ENCODE measurements at regions not wholly inside any gene's neighbourhood (a gene's known extent, or its start where the extent isn't known, plus 50 kb on each side); places are given as distances from the start of the nearest gene placed in this dataset.

DNA sequence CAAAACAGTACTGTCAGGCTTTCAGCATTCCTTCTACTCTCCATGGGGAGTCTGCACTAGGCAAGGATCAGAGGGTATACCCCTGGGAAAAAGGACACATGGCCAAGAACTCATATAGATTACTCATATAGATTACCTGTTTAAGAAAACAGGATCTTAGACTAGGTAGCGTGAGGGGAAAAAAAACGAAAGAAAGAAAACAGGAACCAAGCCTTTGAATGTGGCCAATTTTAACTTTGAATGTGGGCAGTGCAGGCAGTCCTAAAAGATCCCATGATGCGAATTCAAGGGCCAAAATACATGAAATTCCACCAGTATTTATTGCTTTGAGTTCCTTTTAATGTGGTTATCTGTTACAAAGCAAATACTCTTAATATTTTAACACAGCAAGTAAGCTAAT lies 108.6 kb upstream of the TAC1 start:
- Histone ChIP-seq H3K4me3 (replicated peaks in 1 of 3) (no peak overlapping the region), H3K36me3 (no peaks in the 10 kb centered on the region), H3K9me3 (no peaks in the 10 kb centered on the region), H3K27me3 (no peaks in the 10 kb centered on the region), H3K27ac (no peak overlapping the region), H3K4me1 (no peaks in the 10 kb centered on the region)
- intact Hi-C loops (cut with DNase I): no loop called here
- no peak for DNase-seq
- TF ChIP-seq POLR2A (IDR thresholded peaks at IDR 0.05): no peak
- TF ChIP-seq, protein P1, sequence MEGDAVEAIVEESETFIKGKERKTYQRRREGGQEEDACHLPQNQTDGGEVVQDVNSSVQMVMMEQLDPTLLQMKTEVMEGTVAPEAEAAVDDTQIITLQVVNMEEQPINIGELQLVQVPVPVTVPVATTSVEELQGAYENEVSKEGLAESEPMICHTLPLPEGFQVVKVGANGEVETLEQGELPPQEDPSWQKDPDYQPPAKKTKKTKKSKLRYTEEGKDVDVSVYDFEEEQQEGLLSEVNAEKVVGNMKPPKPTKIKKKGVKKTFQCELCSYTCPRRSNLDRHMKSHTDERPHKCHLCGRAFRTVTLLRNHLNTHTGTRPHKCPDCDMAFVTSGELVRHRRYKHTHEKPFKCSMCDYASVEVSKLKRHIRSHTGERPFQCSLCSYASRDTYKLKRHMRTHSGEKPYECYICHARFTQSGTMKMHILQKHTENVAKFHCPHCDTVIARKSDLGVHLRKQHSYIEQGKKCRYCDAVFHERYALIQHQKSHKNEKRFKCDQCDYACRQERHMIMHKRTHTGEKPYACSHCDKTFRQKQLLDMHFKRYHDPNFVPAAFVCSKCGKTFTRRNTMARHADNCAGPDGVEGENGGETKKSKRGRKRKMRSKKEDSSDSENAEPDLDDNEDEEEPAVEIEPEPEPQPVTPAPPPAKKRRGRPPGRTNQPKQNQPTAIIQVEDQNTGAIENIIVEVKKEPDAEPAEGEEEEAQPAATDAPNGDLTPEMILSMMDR (IDR thresholded peaks at IDR 0.05): no peak
- 61 to 68% methylated on average over 3 of the region's 3 CpGs for WGBS, 2 donors

DNA sequence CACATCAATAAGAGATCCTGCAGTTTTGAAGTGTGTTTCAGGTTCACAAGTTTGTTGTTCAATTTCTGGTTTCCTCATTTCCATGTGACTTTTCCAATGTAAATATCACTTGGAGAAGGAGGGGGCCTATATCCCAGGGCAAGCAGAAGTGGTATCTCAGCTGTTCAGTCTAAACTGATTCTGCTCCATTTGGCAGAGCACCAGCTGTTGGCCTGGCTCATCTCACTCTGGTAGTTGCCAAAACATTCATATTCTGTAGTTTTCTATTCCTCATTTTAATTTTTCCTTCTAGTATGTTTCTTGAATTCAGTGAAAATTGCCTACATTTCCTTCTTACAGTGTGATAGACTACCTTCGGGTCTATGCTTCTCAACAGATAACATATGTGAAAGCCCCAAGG lies 101.8 kb upstream of the TAC1 start:
- Histone ChIP-seq H3K36me3 (no peaks in the 10 kb centered on the region), H3K4me1 (no peaks in the 10 kb centered on the region), H3K4me3 (replicated peaks in 1 of 3) (no peak overlapping the region), H3K27ac (no peak overlapping the region), H3K27me3 (no peaks in the 10 kb centered on the region), H3K9me3 (no peaks in the 10 kb centered on the region)
- WGBS, 2 donors: 84 to 87% methylated on average over 1 of the region's 1 CpG
- no peak for DNase-seq
- TF ChIP-seq, protein P1 (IDR thresholded peaks at IDR 0.05): no peak
- intact Hi-C loops (cut with DNase I): no loop called here

DNA sequence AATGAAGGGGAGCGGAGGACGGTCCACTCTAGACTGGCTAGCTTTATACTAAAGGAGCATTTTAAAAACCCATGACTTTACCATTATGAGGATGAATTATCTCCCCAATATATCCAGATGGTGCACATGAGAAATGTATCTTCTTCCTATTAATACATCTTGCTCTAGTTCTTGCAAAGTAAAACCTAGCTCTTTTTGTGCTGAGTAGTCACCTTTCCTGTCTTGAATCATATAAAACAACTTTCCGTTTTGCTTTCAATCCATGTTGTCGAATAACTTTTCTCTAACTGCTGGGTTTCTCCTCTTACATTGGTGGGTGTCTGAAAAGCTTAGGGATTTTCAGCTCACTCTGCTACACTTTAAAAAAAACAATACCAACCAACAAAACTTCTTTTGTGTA lies 96.3 kb upstream of the TAC1 start:
- no peak for DNase-seq
- Histone ChIP-seq H3K9me3 (no peaks in the 10 kb centered on the region), H3K27me3 (no peaks in the 10 kb centered on the region), H3K4me1 (no peaks in the 10 kb centered on the region), H3K27ac (no peak overlapping the region), H3K4me3 (replicated peaks in 1 of 3) (no peak overlapping the region), H3K36me3 (no peaks in the 10 kb centered on the region)
- WGBS, 2 donors: 93 to 94% methylated on average over 4 of the region's 4 CpGs
- TF ChIP-seq POLR2A (IDR thresholded peaks at IDR 0.05): no peak
- TF ChIP-seq, protein P1 (IDR thresholded peaks at IDR 0.05): no peak
- intact Hi-C loops (cut with DNase I): no loop called here

DNA sequence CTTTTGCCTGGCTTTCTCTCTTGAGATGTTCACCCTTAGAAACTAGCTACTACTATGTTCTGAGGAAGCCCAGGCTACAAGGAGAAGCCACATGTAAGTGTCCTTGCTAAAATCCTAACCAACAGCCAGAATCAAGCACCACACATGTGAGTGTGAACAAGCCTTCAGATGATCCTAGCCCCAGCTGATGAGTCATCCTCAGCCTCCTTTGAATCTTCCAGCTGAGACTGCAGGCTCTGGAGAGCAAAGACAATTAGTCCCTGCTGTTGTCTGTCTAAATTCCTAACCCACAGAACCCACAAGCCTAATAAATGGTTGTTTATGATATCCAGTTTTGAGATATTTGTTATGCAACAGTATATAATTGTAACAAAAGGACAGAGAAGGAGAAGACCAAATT lies 92.8 kb upstream of the TAC1 start:
- Histone ChIP-seq H3K27me3 (no peaks in the 10 kb centered on the region), H3K9me3 (no peaks in the 10 kb centered on the region), H3K4me1 (no peaks in the 10 kb centered on the region), H3K27ac (no peak overlapping the region), H3K4me3 (replicated peaks in 1 of 3) (no peak overlapping the region), H3K36me3 (no peaks in the 10 kb centered on the region)
- intact Hi-C loops (cut with DNase I): no loop called here
- DNase-seq: no peak
- TF ChIP-seq, protein P1 (IDR thresholded peaks at IDR 0.05): no peak
- TF ChIP-seq POLR2A (IDR thresholded peaks at IDR 0.05): no peak

DNA sequence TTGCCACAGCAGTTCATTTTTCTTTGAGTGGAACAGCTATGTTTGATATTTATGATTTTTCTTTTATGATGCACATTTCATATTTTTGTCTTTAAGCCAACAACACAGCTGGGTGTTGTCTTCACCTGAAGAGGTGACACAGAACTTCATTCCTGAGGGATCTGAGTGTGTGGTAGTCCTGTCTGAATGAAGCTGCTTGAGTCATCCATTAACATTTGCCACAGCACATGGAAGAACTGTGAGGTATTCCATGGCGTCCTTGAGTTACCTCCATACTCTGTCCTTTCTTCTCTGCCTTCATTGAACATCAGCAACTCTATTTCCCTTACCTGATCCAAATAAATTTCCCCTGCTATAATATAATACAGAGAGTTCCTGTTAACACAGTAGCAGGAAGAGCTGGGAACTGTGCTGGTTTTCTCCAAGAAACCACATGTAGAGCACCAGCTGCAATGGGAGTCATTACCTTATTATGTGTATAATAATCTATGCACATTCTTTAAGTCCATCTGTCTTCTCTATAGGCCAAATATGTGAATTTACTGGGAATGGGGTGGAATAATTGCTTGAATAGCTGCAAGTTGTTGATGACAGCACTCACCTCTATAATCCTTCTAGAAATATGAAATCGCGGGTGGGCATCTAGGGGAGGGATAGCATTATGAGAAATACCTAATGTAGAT lies 72.4 kb upstream of the TAC1 start:
- H3K27me3 ChIP-seq: no peaks in the 10 kb centered on the region
- DNase-seq: no peak
- H3K9me3 ChIP-seq: no peaks in the 10 kb centered on the region
- H3K4me1 ChIP-seq: no peaks in the 10 kb centered on the region
- TF ChIP-seq POLR2A (IDR thresholded peaks at IDR 0.05): no peak
- TF ChIP-seq, protein P1 (IDR thresholded peaks at IDR 0.05): no peak
- intact Hi-C loops (cut with DNase I): no loop called here
- H3K36me3 ChIP-seq: no peaks in the 10 kb centered on the region
- no peak overlapping the region for H3K27ac ChIP-seq
- no peak overlapping the region for H3K4me3 ChIP-seq (replicated peaks in 1 of 3)
- 88 to 94% methylated on average over 3 of the region's 3 CpGs for WGBS, 2 donors
